ENCODE measurements at regions not wholly inside any gene's neighbourhood (a gene's known extent, or its start where the extent isn't known, plus 50 kb on each side); places are given as distances from the start of the nearest gene placed in this dataset.
"Not testable (repeated sequence)": the region's sequence is repeated elsewhere in the genome, so short reads cannot be mapped to it uniquely, and the experiment has no call there.

GRCh38 chr9:102728946-102729345 lies 266.2 kb upstream of the CYLC2 start:
- no peak for DNase-seq (ENCODE audit: low spot score)

GRCh38 chr9:102714184-102714583 lies 280.9 kb upstream of the CYLC2 start:
- no peak for DNase-seq (ENCODE audit: low spot score)

- DNase-seq (ENCODE audit: low spot score), result not testable (repeated sequence)
These were observed 282.2 kb upstream of the CYLC2 start for GRCh38 chr9:102712910-102713309.

GRCh38 chr9:102700936-102701335 lies 294.2 kb upstream of the CYLC2 start:
- DNase-seq (ENCODE audit: low spot score), result no peak

- no peak for DNase-seq (ENCODE audit: low spot score)
These were observed 325.9 kb upstream of the CYLC2 start for GRCh38 chr9:102669220-102669619.

GRCh38 chr9:102652471-102652870 lies 342.7 kb upstream of the CYLC2 start:
- no peak for DNase-seq (ENCODE audit: low spot score)

GRCh38 chr9:102650896-102651295 lies 344.2 kb upstream of the CYLC2 start:
- DNase-seq (ENCODE audit: low spot score), result no peak

GRCh38 chr9:102642651-102643050 lies 352.5 kb upstream of the CYLC2 start:
- no peak for DNase-seq (ENCODE audit: low spot score)

GRCh38 chr9:102631559-102631958 lies 363.6 kb upstream of the CYLC2 start:
- DNase-seq (ENCODE audit: low spot score), result peak; percentile 5

- DNase-seq (ENCODE audit: low spot score), result no peak
These were observed 385.7 kb upstream of the CYLC2 start for GRCh38 chr9:102609461-102609860.

GRCh38 chr9:102603198-102604195 lies 391.6 kb upstream of the CYLC2 start:
- DNase-seq (ENCODE audit: low spot score), result not testable (repeated sequence)

- DNase-seq (ENCODE audit: low spot score), result no peak
These were observed 400.9 kb upstream of the CYLC2 start for GRCh38 chr9:102594241-102594640.

GRCh38 chr9:102587281-102587680 lies 407.9 kb upstream of the CYLC2 start:
- DNase-seq (ENCODE audit: low spot score), result no peak

- no peak for DNase-seq (ENCODE audit: low spot score)
These were observed 425.7 kb upstream of the CYLC2 start for GRCh38 chr9:102569436-102569835.

GRCh38 chr9:102551346-102551745 lies 443.8 kb upstream of the CYLC2 start:
- no peak for DNase-seq (ENCODE audit: low spot score)

GRCh38 chr9:102550886-102551285 lies 444.2 kb upstream of the CYLC2 start:
- no peak for DNase-seq (ENCODE audit: low spot score)

- DNase-seq (ENCODE audit: low spot score), result no peak
These were observed 444.9 kb upstream of the CYLC2 start for GRCh38 chr9:102550266-102550665.

- no peak for DNase-seq (ENCODE audit: low spot score)
These were observed 461.1 kb upstream of the CYLC2 start for GRCh38 chr9:102534031-102534430.

GRCh38 chr9:102521097-102521755 lies 473.9 kb upstream of the CYLC2 start:
- no peak for DNase-seq (ENCODE audit: low spot score)

- DNase-seq (ENCODE audit: low spot score), result no peak
These were observed 475.7 kb upstream of the CYLC2 start for GRCh38 chr9:102519423-102519822.

- DNase-seq (ENCODE audit: low spot score), result no peak
These were observed 476.8 kb upstream of the CYLC2 start for GRCh38 chr9:102518324-102518723.

GRCh38 chr9:102514541-102514940 lies 480.6 kb upstream of the CYLC2 start:
- DNase-seq (ENCODE audit: low spot score), result no peak

- DNase-seq (ENCODE audit: low spot score), result no peak
These were observed 488.0 kb upstream of the CYLC2 start for GRCh38 chr9:102507044-102507687.

All from activated CD4-positive, alpha-beta T cell treated with anti-CD3 and anti-CD28 coated beads, Interleukin-2, Interleukin-4, amounts not matched to agents 100 ng/mL and 50 ng/mL, durations not matched to agents 16 hours and 8 hours (primary cell).